ENCODE measurements at regions not wholly inside any gene's neighbourhood (a gene's known extent, or its start where the extent isn't known, plus 50 kb on each side); places are given as distances from the start of the nearest gene placed in this dataset.
"Not testable (repeated sequence)": the region's sequence is repeated elsewhere in the genome, so short reads cannot be mapped to it uniquely, and the experiment has no call there.

GRCh38 chr16:22436823-22437652 lies 62.6 kb upstream of the CDR2 start:
- peak; percentile 86 for DNase-seq

GRCh38 chr16:22436326-22436822 lies 62.0 kb upstream of the CDR2 start:
- not testable (repeated sequence) for DNase-seq

DNA sequence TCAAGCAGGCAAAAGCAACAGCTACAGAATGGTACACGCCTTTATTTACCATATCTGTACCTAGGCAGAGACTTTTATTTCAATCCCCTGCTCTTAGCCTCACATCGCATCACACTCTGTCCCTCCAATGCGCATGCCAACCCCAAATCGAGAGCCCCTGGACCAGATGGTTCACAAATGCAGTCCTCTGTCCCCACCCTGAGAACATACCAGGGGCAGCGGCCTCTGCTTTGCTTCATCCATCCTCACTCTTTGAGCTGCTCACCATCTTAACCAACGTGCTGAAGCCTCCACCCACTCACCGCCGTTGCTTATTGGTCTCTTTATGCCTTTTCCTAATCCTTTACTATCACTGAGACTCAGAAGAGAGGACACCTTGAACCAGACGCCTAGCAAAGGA lies 56.9 kb upstream of the CDR2 start:
- not testable (repeated sequence) for DNase-seq

DNA sequence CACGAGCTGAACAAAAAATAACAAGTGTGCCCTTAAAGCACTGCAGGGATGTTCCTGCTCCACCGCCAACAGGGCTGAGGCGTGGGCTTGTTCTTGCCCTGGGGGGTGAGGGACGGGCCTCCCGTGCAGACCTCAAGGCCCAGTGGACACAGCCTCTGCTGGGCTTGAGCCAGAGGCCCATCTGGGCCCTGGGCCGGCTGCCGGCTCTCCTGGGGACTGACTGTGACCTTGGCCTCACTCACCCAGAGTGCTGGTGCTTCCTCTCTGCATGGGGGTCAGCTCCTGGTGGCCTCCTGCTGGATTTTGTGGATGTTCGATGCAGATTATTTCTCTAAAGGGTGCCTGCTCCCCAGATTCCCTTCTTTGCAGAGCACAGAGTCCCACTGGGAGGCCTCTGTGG lies 54.2 kb upstream of the CDR2 start:
- DNase-seq: no peak

DNA sequence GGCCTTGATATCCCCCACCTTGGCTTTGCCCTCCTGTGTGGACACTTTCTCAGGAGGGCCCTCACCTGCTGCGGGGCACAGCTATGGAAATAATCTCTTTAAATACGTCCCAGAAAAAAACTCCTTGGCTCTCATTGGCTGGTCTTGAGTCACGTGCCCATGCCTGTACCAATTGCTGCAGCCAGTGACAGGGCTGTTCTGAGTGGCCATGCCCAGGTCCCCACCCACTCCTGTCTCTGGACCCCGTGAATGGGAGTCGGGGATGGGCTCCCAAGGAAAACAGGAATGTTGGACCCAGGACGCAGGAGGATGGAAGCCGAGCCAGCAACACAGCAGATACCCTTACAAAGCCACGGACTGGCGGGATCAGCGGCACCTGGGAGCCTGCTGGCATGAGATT lies 53.1 kb upstream of the CDR2 start:
- DNase-seq: no peak

- DNase-seq: no peak
Observed at GRCh38 chr16:22425847-22426246, 51.4 kb upstream of the CDR2 start.

DNA sequence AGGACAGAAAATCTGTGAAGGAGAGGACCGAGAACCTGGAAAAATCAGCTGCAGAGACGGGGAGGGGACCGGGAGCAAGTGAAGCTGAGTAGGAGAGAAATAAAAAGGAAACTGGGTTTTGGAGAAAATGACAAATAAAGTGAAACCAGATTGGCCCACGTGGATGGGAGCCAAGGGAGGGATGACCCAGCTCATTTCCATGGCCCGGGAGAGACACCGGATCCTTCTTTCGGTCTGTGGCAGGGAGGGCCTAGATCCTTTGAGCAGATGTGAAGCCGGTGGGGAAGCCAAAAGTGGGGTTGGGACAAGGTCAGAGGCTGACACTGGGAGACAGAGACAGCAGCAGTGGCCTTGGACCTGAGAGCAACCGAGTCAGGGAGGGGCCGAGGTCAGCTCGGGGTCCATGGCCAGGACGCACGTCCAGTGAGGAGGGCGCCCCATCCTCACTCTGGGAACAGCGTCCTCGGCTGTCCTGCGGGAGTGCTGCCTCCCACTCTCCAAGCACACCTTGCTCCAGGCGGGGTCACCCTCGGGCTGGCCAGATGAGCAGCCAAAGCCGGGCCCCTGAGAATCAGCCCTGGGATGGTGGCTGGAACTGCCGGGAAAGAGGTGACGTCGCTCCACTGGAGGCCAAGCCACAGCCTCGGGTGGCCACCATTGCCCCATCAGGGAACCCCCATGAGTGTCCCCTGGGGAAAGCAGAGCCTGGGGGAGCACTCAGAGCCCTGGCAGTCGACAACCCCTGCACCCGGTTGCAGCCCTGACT lies 50.8 kb upstream of the CDR2 start:
- no peak for DNase-seq

GRCh38 chr16:22424161-22424937 lies 49.9 kb upstream of the CDR2 start:
- DNase-seq: no peak

Measured in NCI-H69 (cell line).